NB4 (cell line): ENCODE measurements at regions not wholly inside any gene's neighbourhood (a gene's known extent, or its start where the extent isn't known, plus 50 kb on each side); places are given as distances from the start of the nearest gene placed in this dataset.

ENCODE experiments used
- DNase-seq: peaks from one replicate; pipeline ENCODE4 v3.0.0; 2010; ENCODE audit warnings: low read depth
- H3K4me3 ChIP-seq: one replicate; pipeline ENCODE4 v1.5.1; 2011; ENCODE audit warnings: mild to moderate bottlenecking, low read depth, low read length, moderate library complexity
- MAX ChIP-seq: IDR thresholded peaks from 2 replicates; pipeline ENCODE4 v1.6.1; 2011; ENCODE audit warnings: low read depth, low read length
- MYC ChIP-seq: IDR thresholded peaks from 2 replicates; pipeline ENCODE4 v1.6.1; 2011; ENCODE audit warnings: low read depth, low read length
- POLR2A ChIP-seq: IDR thresholded peaks from 2 replicates; pipeline ENCODE4 v1.6.1; 2011; ENCODE audit warnings: mild to moderate bottlenecking; ENCODE audit not compliant: insufficient read length; ENCODE audit errors: extremely low read depth
- TF ChIP-seq, protein P1 (sequence below): IDR thresholded peaks from one replicate; pipeline ENCODE4 v1.5.1; 2012; ENCODE audit warnings: low read depth, low read length

- H3K4me3 ChIP-seq: no peak overlapping the region
- TF ChIP-seq MAX (no peak), MYC (no peak), POLR2A (no peak)
- TF ChIP-seq, protein P1, sequence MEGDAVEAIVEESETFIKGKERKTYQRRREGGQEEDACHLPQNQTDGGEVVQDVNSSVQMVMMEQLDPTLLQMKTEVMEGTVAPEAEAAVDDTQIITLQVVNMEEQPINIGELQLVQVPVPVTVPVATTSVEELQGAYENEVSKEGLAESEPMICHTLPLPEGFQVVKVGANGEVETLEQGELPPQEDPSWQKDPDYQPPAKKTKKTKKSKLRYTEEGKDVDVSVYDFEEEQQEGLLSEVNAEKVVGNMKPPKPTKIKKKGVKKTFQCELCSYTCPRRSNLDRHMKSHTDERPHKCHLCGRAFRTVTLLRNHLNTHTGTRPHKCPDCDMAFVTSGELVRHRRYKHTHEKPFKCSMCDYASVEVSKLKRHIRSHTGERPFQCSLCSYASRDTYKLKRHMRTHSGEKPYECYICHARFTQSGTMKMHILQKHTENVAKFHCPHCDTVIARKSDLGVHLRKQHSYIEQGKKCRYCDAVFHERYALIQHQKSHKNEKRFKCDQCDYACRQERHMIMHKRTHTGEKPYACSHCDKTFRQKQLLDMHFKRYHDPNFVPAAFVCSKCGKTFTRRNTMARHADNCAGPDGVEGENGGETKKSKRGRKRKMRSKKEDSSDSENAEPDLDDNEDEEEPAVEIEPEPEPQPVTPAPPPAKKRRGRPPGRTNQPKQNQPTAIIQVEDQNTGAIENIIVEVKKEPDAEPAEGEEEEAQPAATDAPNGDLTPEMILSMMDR: no peak
- DNase-seq: no peak
Measured at GRCh38 chr2:62330959-62331358, 135.0 kb downstream of the B3GNT2 start.

GRCh38 chr2:62329797-62330196 lies 133.9 kb downstream of the B3GNT2 start:
- H3K4me3 ChIP-seq: no peak overlapping the region
- TF ChIP-seq MAX: no peak
- TF ChIP-seq, protein P1: no peak
- no peak for TF ChIP-seq POLR2A
- no peak for TF ChIP-seq MYC
- DNase-seq: no peak

DNA sequence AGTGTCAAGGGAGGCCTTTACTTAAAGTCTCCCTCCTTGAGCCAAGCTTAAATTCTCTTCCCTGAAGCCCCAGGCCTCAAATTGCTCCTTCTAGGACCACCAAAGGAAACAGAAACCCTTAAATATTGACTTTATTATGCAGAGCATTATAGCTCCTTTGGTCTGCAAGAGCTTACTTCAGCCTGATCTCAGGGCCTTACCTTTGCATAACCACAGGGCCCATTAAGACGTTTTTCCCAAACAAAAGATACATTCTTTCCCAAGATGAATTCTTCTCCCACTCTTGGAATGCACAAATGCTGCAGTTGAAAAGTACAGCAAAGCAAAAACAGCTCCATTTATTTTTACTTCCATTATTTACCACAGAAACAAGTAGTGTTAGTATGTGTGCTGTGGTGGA lies 130.8 kb downstream of the B3GNT2 start:
- H3K4me3 ChIP-seq: no peak overlapping the region
- no peak for DNase-seq
- TF ChIP-seq, protein P1: no peak
- TF ChIP-seq POLR2A: no peak
- no peak for TF ChIP-seq MYC
- no peak for TF ChIP-seq MAX

GRCh38 chr2:62325398-62325797 lies 129.5 kb downstream of the B3GNT2 start:
- no peak for TF ChIP-seq MAX
- TF ChIP-seq POLR2A: no peak
- TF ChIP-seq, protein P1: no peak
- no peak for TF ChIP-seq MYC
- H3K4me3 ChIP-seq: no peak overlapping the region
- DNase-seq: no peak

DNA sequence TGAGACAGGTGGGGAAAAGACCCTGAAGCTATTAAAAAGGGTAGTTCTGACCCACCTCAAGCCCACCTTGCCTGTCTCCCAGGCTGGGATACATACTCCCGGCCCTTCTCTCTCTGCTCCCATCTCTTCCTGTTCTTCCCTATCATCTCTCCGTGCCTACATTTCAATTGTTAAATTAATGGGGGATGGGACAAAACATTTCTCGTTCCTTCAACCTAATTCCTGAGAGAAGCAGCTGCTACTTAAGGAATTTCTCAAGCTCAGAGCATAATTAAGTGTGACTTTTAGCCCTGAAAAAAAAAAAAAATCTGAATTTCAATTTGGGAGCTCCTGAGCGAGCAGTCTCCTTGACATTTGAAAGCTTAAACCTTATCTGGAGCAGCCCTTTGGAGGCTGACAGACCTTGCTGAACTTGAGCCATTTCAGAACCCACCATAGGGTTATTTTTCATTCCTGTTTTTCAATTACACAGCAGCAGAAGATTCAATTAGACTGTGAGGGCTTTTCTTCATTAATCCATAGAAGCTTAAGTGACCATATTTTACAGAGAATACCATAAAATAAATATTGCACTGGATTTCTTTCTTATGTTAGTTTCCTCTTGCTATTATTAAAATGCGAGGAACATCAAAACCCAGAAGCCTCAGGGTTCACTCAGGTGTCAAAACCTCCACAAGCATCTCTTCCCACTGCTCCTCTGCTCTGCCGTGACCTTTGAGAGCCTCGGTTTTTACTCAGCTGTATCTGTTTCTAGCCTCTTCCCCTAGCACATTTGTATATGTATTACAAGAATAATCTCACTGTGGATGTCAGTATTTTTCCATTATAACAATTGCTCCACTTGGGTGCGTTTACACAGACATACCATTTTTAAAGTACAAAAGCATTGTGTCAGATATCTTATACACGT lies 125.7 kb downstream of the B3GNT2 start:
- H3K4me3 ChIP-seq: no peak overlapping the region
- TF ChIP-seq POLR2A (no peak), MYC (no peak), MAX (no peak)
- TF ChIP-seq, protein P1: no peak
- no peak for DNase-seq
